ENCODE measurements at regions not wholly inside any gene's neighbourhood (a gene's known extent, or its start where the extent isn't known, plus 50 kb on each side); places are given as distances from the start of the nearest gene placed in this dataset.
A peak's percentile ranks its signal among the peaks of the same experiment; 100 is the strongest.
"Not testable (repeated sequence)": the region's sequence is repeated elsewhere in the genome, so short reads cannot be mapped to it uniquely, and the experiment has no call there.

DNA sequence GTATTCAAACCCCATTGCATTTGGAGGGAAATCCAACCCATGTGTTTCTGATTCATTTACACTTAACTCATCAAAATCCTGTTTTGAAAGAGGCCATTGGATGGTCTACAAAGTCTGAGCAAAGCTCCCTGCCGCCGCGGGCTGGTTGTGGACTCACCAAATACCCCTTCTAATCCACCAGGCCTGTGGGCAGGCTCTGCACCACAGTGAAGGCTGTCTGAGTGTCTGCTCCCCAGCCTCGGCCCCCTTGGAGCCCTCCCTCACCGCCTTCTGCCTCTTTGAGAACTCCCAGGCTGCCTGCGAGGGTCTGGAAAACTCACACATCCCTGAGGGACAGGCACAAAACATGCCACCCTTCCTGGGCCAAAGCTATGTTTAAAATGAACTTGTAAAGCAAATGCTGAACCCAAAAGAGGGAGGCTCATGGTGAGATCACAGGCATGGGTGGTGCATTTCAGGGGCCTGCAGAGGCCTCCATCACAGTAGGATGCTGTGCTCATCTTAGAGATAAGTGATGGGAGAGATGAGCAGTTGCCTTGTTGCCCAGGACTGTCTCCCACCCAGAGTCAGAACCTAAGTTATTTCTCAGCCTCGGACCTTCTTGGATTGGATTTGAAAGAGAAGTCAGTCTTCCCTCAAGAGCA is 225.0 kb downstream of the CYP26B1 start:
- H3K27me3 ChIP-seq: no peaks in the 10 kb centered on the region
- no peaks in the 10 kb centered on the region for H3K36me3 ChIP-seq
- no peak for TF ChIP-seq POLR2A (IDR thresholded peaks at IDR 0.05)
- TF ChIP-seq, protein P1, sequence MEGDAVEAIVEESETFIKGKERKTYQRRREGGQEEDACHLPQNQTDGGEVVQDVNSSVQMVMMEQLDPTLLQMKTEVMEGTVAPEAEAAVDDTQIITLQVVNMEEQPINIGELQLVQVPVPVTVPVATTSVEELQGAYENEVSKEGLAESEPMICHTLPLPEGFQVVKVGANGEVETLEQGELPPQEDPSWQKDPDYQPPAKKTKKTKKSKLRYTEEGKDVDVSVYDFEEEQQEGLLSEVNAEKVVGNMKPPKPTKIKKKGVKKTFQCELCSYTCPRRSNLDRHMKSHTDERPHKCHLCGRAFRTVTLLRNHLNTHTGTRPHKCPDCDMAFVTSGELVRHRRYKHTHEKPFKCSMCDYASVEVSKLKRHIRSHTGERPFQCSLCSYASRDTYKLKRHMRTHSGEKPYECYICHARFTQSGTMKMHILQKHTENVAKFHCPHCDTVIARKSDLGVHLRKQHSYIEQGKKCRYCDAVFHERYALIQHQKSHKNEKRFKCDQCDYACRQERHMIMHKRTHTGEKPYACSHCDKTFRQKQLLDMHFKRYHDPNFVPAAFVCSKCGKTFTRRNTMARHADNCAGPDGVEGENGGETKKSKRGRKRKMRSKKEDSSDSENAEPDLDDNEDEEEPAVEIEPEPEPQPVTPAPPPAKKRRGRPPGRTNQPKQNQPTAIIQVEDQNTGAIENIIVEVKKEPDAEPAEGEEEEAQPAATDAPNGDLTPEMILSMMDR (IDR thresholded peaks at IDR 0.05): no peak
- no peak overlapping the region for H3K27ac ChIP-seq
- WGBS, 4 donors: 85 to 90% (median 88%) methylated on average over 7 of the region's 7 CpGs
- peak in 1 of 5 donors; percentile 10 for DNase-seq
- intact Hi-C loops (cut with DNase I): loop anchor here (2.0 to 10.0 kb wide), 11 partner anchors 72 to 822 kb away; no protein-coding TSS in a partner anchor
- H3K4me1 ChIP-seq: no peaks in the 10 kb centered on the region
- H3K4me3 ChIP-seq: no peak overlapping the region
- peaks cover 0 to 28% (median 0%) of the 10 kb centered on the region in 12 donors for H3K9me3 ChIP-seq
- ATAC-seq: no peak

DNA sequence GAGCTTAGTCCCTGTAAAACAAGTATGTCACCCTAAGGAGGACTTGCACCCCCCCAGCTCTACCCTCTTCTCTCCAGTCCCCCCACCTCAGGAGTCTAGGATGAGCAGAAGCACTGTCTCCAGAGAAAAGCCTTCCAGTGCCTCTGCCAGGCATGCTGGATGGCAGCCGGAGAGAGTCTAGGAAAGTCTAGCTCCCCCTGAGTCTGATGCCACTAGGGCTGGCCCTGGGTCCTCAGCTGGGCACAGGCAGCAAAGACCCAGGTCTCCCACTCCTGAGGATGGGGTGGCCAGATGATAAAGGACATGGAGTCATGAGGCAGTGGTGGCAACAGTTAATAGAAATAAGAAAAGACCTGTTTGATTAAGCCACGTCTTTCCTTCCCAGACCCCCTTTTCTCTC is 225.6 kb downstream of the CYP26B1 start:
- intact Hi-C loops (cut with DNase I): loop anchor here (2.0 to 10.0 kb wide), 11 partner anchors 73 to 823 kb away; no protein-coding TSS in a partner anchor
- Histone ChIP-seq H3K27me3 (no peaks in the 10 kb centered on the region), H3K4me1 (no peaks in the 10 kb centered on the region), H3K27ac (no peak overlapping the region), H3K4me3 (no peak overlapping the region), H3K9me3 (peaks cover 0 to 29% (median 0%) of the 10 kb centered on the region in 12 donors), H3K36me3 (no peaks in the 10 kb centered on the region)
- WGBS, 4 donors: 94 to 100% (median 98%) methylated on average over 2 of the region's 2 CpGs
- no peak for ATAC-seq
- TF ChIP-seq POLR2A (IDR thresholded peaks at IDR 0.05): no peak
- TF ChIP-seq, protein P1 (IDR thresholded peaks at IDR 0.05): no peak
- peak in 1 of 5 donors; percentile 7 for DNase-seq

DNA sequence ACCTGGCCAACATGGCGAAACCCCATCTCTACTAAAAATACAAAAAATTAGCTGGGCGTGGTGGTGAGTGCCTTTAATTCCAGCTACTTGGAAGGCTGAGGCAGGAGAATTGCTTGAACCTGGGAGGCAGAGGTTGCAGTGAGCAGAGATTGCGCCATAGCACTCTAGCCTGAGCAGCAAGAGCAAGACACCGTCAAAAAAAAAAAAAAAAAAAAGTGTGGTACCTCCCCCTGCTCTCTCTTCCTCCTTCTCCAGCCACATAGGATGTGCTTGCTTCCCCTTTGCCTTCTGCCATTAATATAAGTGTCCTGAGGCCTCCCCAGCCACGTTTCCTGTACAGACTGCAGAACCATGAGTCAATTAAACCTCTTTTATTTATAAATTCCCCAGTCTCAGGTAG is 226.8 kb downstream of the CYP26B1 start:
- H3K27me3 ChIP-seq, H3K4me3 ChIP-seq, H3K27ac ChIP-seq, H3K36me3 ChIP-seq, ATAC-seq, H3K4me1 ChIP-seq, DNase-seq: not testable (repeated sequence)
- peaks cover 0 to 29% (median 0%) of the 10 kb centered on the region in 12 donors for H3K9me3 ChIP-seq
- 74 to 84% (median 77%) methylated on average over 5 of the region's 5 CpGs for WGBS, 4 donors
- intact Hi-C loops (cut with DNase I): loop anchor here (5.0 to 10.0 kb wide), 10 partner anchors 74 to 824 kb away; no protein-coding TSS in a partner anchor

DNA sequence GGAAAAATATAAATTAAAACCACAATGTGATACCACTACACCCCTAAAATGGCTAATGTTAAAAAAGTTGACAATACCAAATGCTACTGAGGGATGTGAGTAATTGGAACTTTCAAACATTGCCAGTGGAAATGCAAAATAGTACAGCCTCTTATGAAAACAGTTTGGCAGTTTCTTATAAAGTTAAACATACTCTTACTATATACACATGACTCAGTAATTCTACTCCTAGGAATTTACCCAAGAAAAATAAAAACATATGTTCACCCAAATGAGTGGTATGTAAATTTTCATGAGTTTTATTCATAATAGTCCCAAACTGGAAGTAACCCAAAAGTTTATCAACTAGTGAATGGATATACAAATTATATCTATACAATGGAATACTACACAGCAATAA is 228.0 kb downstream of the CYP26B1 start:
- TF ChIP-seq, protein P1 (IDR thresholded peaks at IDR 0.05): no peak
- TF ChIP-seq POLR2A (IDR thresholded peaks at IDR 0.05): no peak
- no peak overlapping the region for H3K4me3 ChIP-seq
- no peaks in the 10 kb centered on the region for H3K27me3 ChIP-seq
- DNase-seq (no peak), ATAC-seq (no peak)
- no peak overlapping the region for H3K27ac ChIP-seq
- intact Hi-C loops (cut with DNase I): loop anchor here (5.0 to 10.0 kb wide), 10 partner anchors 75 to 825 kb away; no protein-coding TSS in a partner anchor
- peaks cover 0 to 29% (median 0%) of the 10 kb centered on the region in 12 donors for H3K9me3 ChIP-seq
- no peaks in the 10 kb centered on the region for H3K36me3 ChIP-seq
- H3K4me1 ChIP-seq: no peaks in the 10 kb centered on the region

Data from heart left ventricle (tissue), 16 donors.